Chondrocyte (in vitro differentiated cells): ENCODE measurements at regions not wholly inside any gene's neighbourhood (a gene's known extent, or its start where the extent isn't known, plus 50 kb on each side); places are given as distances from the start of the nearest gene placed in this dataset.

ENCODE experiments used
- DNase-seq: peaks from one replicate; pipeline ENCODE4 v3.0.0; 2021; ENCODE audit warnings: mixed read lengths, low spot score
- H3K27ac Mint-ChIP-seq: one replicate; pipeline ENCODE4 v1.8.0; 2021; ENCODE audit warnings: mild to moderate bottlenecking, moderate library complexity, mixed read lengths; ENCODE audit not compliant: unreplicated experiment
- H3K27me3 Mint-ChIP-seq: 2 replicates; pipeline ENCODE4 v1.8.0; 2021; ENCODE audit warnings: low read depth, mixed read lengths
- H3K36me3 Mint-ChIP-seq: 2 replicates; pipeline ENCODE4 v1.8.0; 2021; ENCODE audit warnings: low read depth, mixed read lengths
- H3K4me1 Mint-ChIP-seq: 2 replicates; pipeline ENCODE4 v1.8.0; 2021; ENCODE audit warnings: low read depth, mild to moderate bottlenecking, mixed read lengths
- H3K4me3 Mint-ChIP-seq: one replicate; pipeline ENCODE4 v1.8.0; 2021; ENCODE audit warnings: mild to moderate bottlenecking, moderate library complexity, mixed read lengths; ENCODE audit not compliant: unreplicated experiment
- H3K9me3 Mint-ChIP-seq: 2 replicates; pipeline ENCODE4 v1.8.0; 2021; ENCODE audit warnings: low read depth, mixed read lengths
- TF ChIP-seq, protein P1 (sequence below): fragments of 200-600 bp; sonication (generic); IDR thresholded peaks from 2 replicates; pipeline ENCODE4 v1.5.0; 2021; ENCODE audit warnings: antibody characterized with exemption, mild to moderate bottlenecking, moderate library complexity

GRCh38 chr13:42497798-42498197 lies 76.2 kb upstream of the TNFSF11 start:
- Mint-ChIP-seq H3K4me1 (peaks cover 23% of the 10 kb centered on the region), H3K36me3 (no peaks in the 10 kb centered on the region), H3K27me3 (no peaks in the 10 kb centered on the region), H3K4me3 (no peak overlapping the region), H3K27ac (no peak overlapping the region), H3K9me3 (peaks cover 4% of the 10 kb centered on the region)
- TF ChIP-seq, protein P1, sequence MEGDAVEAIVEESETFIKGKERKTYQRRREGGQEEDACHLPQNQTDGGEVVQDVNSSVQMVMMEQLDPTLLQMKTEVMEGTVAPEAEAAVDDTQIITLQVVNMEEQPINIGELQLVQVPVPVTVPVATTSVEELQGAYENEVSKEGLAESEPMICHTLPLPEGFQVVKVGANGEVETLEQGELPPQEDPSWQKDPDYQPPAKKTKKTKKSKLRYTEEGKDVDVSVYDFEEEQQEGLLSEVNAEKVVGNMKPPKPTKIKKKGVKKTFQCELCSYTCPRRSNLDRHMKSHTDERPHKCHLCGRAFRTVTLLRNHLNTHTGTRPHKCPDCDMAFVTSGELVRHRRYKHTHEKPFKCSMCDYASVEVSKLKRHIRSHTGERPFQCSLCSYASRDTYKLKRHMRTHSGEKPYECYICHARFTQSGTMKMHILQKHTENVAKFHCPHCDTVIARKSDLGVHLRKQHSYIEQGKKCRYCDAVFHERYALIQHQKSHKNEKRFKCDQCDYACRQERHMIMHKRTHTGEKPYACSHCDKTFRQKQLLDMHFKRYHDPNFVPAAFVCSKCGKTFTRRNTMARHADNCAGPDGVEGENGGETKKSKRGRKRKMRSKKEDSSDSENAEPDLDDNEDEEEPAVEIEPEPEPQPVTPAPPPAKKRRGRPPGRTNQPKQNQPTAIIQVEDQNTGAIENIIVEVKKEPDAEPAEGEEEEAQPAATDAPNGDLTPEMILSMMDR = no peak
- DNase-seq = no peak

DNA sequence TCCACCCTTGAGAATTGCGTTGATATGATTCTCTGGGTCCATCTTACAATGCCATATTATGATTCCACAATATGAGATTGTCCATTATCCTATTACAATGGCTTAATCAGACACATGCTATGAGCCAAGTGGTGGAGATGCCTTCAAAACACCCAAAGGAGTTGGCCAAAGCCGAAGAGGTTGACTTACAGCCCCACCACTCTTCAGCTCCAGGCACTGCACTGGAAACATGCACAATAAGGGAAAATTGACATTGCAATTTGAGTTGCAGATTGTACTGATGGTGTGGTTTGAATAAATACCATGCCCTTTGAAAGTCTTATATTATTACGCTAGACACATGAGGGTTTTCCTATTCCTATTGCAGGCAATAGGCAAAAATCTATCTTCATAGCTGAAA lies 75.4 kb upstream of the TNFSF11 start:
- Mint-ChIP-seq H3K27me3 (peaks cover 2% of the 10 kb centered on the region), H3K36me3 (no peaks in the 10 kb centered on the region), H3K27ac (no peak overlapping the region), H3K4me1 (peaks cover 23% of the 10 kb centered on the region), H3K4me3 (no peak overlapping the region), H3K9me3 (peaks cover 4% of the 10 kb centered on the region)
- no peak for DNase-seq
- TF ChIP-seq, protein P1 = peak; percentile 42
